Vagina (tissue), 2 donors: ENCODE measurements at regions not wholly inside any gene's neighbourhood (a gene's known extent, or its start where the extent isn't known, plus 50 kb on each side); places are given as distances from the start of the nearest gene placed in this dataset.

Experiments used
- POLR2A ChIP-seq, 2 donors: fragments of 450-650 bp; IDR thresholded peaks; one replicate each; pipeline ENCODE4 v1.6.1; 2017; ENCODE audit warnings: antibody characterized with exemption in 2 of 2, mild to moderate bottlenecking in 2 of 2, moderate library complexity in 2 of 2
- POLR2AphosphoS5 ChIP-seq, 2 donors: sonication (generic); formaldehyde crosslinking; IDR thresholded peaks; one replicate each; pipeline ENCODE4 v1.9.0; 2017; ENCODE audit warnings: antibody characterized with exemption in 2 of 2, mild to moderate bottlenecking in 2 of 2, low read depth in 1 of 2; ENCODE audit not compliant: insufficient read depth in 1 of 2
- TF ChIP-seq, protein P1 (sequence below), 3 experiments: fragments of 450-650 bp in 2 of 3; fragments of 200-600 bp in 1 of 3; sonication (generic) in 1 of 3; IDR thresholded peaks; one replicate each; pipeline ENCODE4 v1.5.1; 2017 to 2019; ENCODE audit warnings: antibody characterized with exemption in 3 of 3, mild to moderate bottlenecking in 2 of 3, moderate library complexity in 2 of 3

DNA sequence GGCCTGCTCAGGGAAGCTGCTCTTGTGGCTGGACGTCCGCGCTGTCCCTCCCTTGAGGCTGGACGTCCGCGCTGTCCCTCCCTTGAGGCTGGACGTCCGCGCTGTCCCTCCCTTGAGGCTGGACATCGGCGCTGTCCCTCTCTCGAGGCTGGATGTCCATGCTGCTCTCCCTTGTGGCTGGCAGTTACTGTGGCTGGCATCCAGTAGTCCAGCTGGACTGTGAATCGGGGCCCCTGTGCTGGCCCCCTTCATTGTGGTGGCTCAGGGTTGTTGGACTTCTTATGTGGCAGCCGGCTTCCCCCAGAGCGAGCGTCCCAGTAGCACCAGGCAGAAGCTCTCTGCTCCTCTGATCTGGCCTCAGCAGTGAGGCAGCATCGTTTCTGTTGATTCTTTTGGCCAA, 141.5 kb downstream of the IRF8 start:
- TF ChIP-seq, protein P1, sequence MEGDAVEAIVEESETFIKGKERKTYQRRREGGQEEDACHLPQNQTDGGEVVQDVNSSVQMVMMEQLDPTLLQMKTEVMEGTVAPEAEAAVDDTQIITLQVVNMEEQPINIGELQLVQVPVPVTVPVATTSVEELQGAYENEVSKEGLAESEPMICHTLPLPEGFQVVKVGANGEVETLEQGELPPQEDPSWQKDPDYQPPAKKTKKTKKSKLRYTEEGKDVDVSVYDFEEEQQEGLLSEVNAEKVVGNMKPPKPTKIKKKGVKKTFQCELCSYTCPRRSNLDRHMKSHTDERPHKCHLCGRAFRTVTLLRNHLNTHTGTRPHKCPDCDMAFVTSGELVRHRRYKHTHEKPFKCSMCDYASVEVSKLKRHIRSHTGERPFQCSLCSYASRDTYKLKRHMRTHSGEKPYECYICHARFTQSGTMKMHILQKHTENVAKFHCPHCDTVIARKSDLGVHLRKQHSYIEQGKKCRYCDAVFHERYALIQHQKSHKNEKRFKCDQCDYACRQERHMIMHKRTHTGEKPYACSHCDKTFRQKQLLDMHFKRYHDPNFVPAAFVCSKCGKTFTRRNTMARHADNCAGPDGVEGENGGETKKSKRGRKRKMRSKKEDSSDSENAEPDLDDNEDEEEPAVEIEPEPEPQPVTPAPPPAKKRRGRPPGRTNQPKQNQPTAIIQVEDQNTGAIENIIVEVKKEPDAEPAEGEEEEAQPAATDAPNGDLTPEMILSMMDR (IDR thresholded peaks at IDR 0.05): no peak
- TF ChIP-seq POLR2A (IDR thresholded peaks at IDR 0.05): no peak
- no peak for TF ChIP-seq POLR2AphosphoS5 (IDR thresholded peaks at IDR 0.05; ENCODE audit: insufficient read depth in 1 of 2, low read depth in 1 of 2)
